ENCODE measurements at regions not wholly inside any gene's neighbourhood (a gene's known extent, or its start where the extent isn't known, plus 50 kb on each side); places are given as distances from the start of the nearest gene placed in this dataset.
"Not testable (repeated sequence)": the region's sequence is repeated elsewhere in the genome, so short reads cannot be mapped to it uniquely, and the experiment has no call there.

DNA sequence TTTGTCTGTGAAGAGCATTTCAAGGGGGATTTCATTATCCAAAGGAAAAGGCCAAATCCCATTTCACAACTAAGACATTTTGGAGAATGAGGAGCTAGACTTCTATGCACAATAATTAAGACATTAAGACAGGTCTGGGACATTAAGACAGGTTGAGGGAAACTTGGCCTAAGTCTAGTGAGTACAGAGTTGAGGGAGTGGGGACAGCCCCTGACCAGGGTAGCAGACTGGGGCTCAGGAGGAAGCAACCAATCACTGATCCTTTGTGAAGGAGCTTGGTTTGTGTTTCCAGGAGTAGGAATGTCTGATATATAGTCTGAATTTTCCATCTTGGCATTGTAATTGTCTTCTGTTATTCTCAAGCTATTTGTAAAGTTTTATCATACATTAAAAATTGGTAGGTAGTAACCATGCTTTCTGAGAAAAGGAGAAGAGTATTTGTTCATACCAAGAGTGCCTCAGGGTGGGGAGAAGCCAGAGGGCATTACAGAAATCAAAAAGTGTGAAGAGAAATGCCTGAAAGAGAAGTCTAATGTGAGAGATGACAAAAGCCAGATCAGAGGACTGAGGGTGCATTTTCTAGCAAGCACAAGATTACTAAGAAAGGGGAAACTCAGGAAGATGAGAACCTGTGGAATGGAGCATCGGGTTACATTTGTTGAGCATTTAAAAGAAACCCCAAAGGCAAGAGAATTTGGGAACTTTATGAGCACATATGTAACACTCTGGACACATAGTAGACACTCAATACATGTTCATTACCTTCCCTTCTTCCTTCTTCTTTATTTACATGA lies 189.3 kb upstream of the PIK3R1 start:
- DNase-seq (ENCODE audit: low read depth in 2 of 2) = no peak

DNA sequence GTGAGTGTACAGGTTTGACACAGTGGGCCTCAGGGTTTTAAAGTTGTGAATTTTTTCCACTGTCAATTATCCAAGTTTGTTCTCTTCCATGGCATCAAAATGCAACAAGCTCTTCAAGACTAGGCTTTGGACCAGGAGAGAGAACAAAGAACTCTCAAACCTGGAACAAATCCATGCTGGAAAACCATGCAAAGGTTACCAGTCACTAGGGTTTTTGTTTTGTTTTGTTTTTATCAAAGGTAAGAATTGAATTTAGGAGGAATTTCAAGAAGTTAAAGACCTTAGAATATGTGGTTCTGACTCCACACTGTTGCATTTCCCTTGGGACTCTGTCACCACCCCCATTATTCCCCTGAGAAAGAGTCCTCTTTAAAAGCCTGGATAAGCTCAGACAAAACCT lies 191.1 kb upstream of the PIK3R1 start:
- no peak for DNase-seq (ENCODE audit: low read depth in 2 of 2)

DNA sequence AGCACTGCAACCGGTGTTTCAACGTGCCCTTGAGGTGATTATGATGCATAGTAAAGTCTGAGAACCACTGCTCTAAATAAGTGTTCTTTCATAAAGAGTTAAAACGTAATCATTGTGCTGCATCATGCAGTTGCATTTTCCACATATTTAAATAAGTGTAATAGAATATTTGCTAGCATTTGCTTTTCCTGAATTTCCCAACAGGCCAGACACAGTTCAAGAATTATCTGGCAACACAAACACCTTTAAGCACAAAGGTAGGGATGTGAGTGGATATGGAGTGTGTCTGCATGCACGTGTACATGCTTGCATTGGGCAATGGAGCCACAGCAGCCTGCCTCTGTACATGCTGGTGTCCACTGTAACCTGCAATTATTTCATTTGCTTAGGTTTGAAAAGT lies 193.6 kb upstream of the PIK3R1 start:
- DNase-seq (ENCODE audit: low read depth in 2 of 2) = no peak

DNA sequence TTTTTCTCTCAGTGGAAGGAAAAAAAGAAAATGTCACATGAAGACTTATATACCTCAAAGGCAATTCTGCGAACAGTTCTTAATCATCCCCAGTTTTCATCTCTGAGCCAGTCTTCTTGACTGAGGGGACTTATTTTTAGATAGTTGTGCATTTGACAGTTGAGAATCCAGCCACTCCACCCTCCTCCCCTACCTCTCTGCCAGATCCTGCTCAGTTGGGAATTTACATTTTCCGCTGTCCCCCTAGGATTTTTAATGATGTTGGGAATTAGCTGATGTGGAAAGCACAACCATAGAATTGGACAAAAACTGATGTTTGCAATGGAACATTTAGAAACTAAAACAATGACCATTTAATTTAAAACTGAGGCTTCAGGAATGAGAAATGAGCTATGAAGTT lies 194.3 kb upstream of the PIK3R1 start:
- DNase-seq (ENCODE audit: low read depth in 2 of 2) = no peak

DNA sequence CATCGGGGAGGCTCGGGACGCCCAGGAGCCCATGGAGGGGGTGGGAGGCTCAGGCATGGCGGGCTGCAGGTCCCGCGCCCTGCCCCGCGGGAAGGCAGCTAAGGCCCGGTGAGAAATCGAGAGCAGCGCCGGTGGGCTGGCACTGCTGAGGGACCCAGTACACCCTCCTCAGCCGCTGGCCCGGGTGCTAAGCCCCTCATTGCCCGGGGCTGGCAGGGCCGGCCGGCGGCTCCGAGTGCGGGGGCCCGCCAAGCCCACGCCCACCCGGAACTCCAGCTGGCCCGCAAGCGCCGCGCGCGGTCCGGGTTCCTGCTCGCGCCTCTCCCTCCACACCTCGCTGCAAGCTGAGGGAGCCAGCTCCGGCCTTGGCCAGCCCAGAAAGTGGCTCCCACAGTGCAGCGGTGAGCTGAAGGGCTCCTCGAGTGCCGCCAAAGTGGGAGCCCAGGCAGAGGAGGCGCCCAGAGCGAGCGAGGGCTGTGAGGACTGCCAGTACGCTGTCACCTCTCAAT lies 195.0 kb upstream of the PIK3R1 start:
- not testable (repeated sequence) for DNase-seq (ENCODE audit: low read depth in 2 of 2)

DNA sequence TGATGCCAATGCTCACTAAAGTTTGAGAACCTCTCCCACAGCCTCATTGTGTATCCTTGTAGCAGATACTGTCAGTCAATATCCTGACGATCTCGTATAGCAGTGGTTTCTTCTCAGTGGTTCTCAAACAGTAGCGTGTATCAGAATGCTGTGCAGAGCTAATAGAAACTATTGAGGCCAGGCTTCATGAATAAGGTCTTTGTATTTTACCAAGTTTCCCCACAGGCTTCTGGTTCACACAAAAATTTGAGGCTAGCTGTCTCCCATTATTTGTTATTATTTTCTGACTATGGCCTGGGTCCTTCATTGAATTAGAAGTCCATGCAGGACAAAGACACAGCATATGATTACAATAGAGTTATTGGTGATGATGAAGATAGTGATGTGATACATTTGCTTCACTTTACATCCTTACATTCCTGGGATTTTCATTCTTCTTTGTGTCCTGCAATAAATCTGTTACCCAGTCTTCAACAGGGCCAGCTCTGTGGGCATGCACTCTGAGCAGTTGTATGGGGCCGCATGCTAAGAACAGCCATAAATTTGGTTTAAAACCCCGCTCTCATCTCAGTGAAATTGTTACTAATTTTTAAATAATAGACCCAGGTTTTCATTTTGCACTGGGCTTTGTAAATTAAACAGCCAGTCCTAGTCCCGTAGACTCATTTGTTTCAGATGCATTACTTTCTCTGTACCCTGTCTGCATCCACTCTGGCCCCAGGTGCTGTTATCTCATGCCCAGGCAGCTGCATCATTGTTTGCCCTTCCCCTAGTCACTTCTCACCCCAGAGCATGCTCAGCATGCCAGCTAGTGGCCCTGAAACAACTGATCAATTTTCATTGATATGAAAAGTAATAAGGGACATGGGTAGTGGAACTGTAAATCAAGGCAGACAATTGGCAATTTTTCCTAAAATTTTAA lies 199.9 kb upstream of the PIK3R1 start:
- DNase-seq (ENCODE audit: low read depth in 2 of 2) = no peak

DNA sequence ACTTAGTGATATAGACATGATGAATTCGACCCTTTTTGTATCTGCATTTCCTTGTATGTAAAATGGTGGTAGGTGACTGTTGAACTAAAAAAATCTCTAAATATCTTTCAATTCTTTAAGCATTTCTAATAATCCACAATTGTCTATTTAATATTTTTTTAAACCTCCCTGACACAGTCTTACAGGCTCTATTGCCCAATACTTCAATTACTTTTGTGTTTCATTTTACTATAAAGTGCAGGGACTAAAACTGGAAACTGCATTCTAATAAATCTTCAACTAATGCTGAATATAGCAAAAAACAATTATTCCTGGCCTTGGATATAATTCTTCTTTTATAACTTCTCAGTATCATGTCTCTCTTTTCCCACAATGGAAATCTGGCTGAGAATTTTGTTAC lies 202.7 kb upstream of the PIK3R1 start:
- DNase-seq (ENCODE audit: low read depth in 2 of 2) = no peak

DNA sequence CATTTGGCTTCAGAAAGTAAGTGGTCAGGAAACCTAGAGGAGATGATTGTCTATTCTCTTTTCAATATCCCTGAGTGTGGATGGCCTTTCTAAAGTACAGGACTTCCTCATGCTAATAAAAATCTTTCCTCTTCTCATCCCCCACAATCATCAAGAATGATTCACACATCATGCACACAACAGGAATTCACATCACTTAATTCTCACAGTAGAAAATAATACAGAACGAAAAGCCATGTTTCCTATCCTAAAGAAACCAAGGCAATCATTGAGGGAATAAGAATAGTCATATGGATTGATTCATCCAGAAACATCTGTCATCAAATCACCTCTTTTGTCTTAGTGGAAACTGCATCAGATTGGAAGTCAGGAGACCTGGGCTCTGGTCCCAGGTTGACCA lies 203.1 kb upstream of the PIK3R1 start:
- no peak for DNase-seq (ENCODE audit: low read depth in 2 of 2)

DNA sequence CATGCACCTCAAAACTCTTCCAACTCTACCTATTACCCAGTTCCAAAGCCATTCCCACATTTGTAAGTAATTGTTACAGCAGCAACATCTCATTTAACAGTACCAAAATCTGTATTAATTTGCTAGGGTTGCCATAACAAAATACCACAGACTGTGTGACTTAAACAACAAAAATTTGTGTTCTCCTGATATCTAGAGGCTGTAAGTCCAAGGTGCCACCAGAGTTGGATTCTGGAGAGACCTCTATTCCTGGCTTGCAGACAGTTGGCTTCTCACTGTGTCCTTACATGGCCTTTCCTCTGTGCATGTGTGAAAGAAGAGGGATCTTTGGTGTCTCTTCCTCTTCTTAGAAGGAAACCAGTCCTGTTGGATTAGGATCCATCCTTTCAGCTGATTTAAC lies 203.8 kb upstream of the PIK3R1 start:
- no peak for DNase-seq (ENCODE audit: low read depth in 2 of 2)

DNA sequence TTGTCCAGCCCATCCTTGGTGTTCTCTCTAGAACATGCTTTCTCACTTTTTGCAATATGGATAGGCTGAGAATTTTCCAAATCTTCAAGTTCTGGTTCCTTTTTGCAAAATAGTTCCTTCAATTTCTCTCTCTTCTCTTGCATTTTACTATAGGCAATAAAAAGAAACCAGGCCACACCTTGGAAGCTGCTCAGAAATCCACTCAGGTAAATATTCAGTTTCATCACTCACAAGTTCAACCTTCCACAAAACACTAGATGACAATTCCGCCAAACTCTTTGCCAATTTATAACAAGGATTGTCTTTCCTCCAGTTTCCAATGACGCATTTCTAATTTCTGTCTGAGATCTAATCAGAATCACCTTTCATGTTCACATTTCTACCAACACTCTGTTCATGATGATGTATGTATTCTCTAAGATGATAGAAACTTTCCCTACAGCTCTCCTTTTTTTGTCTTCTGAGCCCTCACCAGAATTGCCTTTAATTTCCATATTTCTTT lies 204.2 kb upstream of the PIK3R1 start:
- no peak for DNase-seq (ENCODE audit: low read depth in 2 of 2)

DNA sequence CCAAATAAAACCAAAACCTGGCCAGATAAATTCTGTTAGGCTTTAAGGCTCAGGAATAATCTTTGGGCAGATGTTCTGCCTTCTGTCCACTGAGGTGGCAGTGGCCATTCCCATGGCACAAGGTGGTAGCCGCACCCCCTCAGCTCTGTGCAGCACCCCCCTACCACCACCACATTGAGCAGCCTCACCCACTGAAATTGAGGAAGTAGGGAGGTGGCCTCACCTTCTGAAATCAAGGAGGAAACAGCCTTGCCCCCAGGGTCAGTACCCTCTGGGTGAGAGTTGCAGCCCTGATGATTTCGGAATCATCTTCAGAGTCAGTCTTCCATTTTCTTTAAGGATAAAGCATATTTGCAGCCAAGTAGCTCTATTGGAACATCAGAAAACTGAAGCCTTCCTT lies 204.8 kb upstream of the PIK3R1 start:
- no peak for DNase-seq (ENCODE audit: low read depth in 2 of 2)

DNA sequence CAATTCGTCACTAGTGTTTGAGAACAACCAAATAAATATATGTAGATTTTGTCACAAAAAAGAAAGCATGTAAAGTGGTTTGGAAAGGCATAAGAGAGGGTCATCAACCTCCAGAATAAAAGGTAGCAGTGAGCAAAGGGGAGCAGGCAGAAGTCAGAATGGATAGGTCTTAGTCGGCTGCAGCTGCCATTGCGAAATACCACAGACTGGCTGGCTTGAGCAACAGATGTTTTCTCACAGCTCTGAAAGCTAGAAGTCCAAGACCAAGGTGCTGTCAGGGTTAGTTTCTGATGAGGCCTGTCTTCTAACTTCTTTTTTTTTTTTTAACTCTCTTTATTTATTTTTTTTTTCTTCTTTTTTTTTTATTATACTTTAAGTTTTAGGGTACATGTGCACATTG lies 208.1 kb upstream of the PIK3R1 start:
- no peak for DNase-seq (ENCODE audit: low read depth in 2 of 2)

DNA sequence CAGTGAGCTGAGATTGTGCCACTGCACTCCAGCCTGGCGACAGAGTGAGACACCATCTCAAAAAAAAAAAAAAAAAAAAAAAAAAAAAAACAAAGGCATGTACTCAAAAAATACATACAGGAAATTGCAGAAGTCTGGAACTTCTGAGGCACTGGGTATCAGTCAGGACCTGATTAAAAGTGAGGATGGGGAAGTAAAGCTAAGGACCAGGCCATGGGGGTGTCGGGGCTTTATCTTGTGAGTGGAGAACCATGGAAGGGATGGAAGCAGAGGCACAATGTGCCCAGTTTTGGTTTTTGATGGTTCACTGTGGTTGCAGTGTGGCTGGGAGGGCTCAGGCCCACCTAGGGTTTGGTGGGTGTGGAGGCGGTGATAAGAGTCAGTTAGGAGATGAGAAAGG lies 212.7 kb upstream of the PIK3R1 start:
- DNase-seq (ENCODE audit: low read depth in 2 of 2) = no peak

DNA sequence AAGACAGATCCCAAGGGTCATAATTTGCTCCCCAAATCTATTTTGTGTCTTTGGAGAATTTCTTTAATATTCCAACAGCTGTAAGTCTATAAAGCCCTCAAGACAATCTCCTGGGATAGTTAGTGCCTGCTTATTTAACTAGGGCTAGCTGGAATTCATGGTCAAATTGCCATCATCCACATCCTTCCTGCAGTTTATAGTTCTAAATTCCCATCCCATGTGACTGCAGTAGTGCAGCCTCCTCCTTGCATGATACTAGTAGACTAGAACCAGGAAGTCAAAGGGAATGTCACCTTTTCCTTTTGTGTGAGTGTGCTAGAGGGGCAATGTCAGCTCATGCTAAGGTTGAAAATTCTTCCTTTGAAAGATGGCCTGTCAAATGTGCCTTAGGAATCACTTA lies 214.8 kb upstream of the PIK3R1 start:
- no peak for DNase-seq (ENCODE audit: low read depth in 2 of 2)

DNA sequence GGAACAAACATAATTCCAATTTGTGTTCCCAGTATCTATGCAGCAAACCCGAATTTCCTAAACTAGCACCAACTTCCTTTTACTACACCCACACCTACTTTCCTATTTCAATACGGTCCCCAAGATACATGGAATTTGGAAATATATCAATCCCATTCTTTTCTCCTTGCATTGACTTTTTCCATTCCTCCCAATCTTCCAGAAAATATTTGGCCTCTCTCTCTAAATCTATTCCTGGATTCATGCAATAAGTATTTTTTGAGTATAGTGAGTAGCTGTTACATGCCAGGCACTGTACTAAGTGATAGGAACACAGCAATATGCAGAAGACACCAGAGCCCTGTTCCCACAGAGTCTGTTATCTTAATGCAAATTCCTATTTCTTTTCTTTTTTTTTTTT lies 216.2 kb upstream of the PIK3R1 start:
- DNase-seq (ENCODE audit: low read depth in 2 of 2) = no peak

DNA sequence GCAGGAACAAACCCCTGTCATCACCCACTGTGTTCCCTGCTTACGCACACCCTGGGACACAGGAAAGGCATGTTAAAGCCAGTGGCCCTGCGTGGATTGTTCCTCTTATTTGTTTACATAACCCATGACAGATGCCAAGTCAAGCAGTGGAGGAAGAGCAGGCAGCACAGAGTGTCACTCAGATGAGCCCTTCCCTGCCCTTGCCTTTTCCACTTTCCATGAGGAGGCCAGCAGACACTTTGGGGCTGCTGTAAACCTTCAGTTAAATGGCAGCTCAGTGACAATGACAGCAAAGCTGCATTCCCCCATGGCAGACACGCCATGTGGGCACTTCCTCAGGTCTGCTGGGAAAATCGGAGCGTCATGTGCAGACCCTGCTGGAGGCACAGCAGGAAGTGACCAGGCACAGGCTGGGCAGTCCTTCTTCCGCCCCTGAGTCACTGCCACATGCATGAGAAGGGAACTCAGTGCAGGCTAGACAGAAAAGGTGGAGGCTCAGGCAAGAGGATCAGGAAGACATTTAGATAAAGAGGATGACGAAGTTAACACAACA lies 216.8 kb upstream of the PIK3R1 start:
- DNase-seq (ENCODE audit: low read depth in 2 of 2) = no peak

DNA sequence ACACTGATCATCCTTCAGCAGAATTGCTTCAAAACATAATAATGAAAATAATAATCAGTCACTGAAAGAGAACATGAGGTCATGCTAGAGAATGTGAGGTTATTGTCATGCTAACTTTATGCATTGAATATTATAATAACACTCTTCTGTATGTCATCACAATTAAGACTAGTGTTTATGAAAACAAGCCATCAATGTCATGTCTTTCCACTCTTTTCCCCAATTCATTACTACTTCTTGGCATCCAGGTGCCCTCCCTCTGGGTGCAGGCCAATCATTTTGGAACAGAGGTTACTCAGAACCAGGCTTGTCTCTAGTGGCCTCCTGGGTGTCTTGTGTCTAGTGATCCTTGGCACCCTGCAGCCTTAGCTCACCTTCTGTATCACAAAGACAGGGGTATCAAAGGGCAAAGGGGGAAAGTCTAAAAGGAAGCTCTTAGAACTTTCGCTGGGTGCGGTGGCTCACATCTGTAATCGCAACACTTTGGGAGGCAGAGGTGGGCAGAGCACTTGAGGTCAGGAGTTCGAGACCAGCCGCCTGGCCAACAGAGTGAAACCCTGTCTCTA lies 217.6 kb upstream of the PIK3R1 start:
- DNase-seq (ENCODE audit: low read depth in 2 of 2) = no peak

DNA sequence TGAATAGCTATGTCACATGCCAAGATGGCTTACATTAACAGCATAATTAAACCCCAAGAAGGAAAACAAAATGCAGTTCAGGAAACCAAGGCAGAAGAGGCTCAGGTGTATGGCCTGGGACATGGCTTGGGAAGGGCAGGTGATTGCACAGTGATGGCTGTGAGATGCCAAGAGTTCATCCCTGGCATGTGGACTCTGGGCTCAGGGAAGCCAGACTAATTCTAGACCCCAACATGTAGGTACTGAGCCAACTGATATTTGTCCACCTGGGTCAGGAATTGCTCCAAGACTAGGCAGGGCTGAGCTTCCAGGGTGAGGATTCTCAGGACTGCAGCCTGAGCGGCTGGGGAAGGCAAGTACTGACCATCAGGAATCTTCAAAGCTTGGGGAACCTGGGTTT lies 218.4 kb upstream of the PIK3R1 start:
- DNase-seq (ENCODE audit: low read depth in 2 of 2) = no peak

DNA sequence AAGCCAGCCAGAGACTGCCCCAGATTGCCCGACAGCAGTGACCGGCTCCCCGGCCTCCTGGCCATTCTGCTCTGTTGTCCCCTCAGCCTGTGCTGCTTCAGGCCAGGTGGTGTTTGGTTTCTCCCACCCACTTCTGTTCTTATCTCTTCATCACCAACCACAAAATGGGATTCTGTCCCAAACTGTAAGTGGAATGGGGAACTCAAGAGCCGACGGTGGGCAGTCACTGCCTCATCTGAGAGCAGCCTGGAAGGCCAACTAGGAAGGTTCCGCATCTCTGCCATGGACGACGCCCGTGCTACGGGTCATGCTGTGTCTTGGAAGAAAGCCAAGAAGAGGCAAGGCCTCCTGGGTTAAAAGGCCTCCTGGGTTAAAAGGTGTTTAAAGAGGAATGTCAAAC lies 219.0 kb upstream of the PIK3R1 start:
- no peak for DNase-seq (ENCODE audit: low read depth in 2 of 2)

DNA sequence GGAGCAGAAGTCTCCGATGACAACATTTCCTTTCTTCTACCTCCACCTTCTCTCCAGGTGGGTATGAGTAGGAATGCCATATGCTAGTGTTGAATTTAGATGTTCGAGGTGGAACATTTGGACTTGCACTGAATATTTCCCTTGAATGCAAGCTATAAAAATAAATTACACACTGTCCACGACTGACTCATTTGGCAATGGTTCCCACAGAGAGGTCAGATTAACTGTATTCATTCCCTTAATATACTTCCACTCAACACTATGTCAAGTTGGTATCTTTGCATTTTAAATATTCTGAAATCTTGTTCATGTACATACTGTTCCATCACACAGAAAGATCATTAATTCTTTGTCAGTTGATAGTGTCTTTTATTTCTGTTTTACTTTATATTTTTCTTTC lies 222.6 kb upstream of the PIK3R1 start:
- DNase-seq (ENCODE audit: low read depth in 2 of 2) = no peak

DNA sequence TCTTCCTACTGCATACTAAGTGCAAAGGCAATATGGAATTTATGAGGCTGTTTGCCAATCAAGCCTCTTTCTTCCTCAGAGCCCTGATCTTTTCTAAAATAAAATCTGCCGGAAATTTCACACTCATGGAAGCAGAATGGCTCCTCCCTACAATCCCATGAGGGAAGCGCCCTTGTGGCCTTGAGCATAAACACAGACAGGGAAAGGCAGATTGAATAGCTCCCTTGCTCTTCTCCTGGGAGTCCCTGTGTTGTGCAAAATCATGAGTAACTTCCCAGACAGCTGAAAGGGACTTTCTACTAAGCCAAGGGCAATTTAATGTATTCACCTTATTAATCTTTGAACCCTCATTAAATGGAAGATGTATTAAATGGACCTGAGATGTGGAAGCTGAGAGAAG lies 226.1 kb upstream of the PIK3R1 start:
- no peak for DNase-seq (ENCODE audit: low read depth in 2 of 2)

DNA sequence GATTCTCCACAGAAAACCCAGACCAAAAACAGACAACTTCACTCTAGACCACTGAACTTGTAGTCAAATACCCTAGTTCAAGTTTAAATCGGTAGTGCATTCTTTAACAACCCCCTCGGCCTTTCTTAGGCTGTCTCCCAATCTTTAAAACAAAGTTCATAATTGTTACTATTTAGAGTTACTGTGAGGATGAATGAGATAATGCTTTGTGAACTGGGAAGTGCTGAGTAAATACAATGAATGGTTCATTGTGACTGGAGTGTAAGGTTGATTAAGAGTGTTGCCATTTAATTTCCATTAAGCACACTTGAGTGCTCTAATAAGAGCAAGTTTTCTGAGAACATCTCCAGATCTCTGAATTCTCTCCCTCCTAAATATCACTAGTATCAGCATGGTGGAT lies 228.8 kb upstream of the PIK3R1 start:
- DNase-seq (ENCODE audit: low read depth in 2 of 2) = no peak
